ENCODE measurements at regions not wholly inside any gene's neighbourhood (a gene's known extent, or its start where the extent isn't known, plus 50 kb on each side); places are given as distances from the start of the nearest gene placed in this dataset.

DNA sequence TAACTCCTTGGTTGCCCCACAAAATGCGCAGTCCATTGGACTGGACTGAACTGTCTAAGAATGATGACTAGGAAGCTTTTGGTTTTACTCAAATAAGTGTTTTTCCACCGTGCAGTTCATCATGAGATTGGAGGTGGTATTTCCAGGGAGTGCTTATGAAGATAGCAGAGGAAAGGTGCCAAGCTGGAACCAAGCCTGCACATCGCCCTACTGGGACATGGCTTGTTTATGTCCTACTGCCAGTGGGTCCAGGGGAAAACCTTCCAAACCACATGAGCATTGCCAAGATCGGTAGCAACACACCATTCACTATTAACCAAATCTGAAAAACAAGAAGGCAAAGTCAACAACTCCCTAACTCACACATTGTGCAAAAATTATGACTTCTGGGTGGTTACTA lies 54.7 kb upstream of the DSCAM start:
- H3K4me2 ChIP-seq (ENCODE audit: low read length): no peak overlapping the region
- no peak overlapping the region for H3K27ac ChIP-seq (ENCODE audit: low read length)
- intact Hi-C loops (cut with micrococcal nuclease): no loop called here
- no peaks in the 10 kb centered on the region for H3K79me2 ChIP-seq (ENCODE audit: low read length)
- no peaks in the 10 kb centered on the region for H3K9me2 ChIP-seq (replicated peaks; ENCODE audit: low read length)
- H4K20me1 ChIP-seq (ENCODE audit: low read length): no peaks in the 10 kb centered on the region
- H3K27me3 ChIP-seq (ENCODE audit: low read length): no peaks in the 10 kb centered on the region
- H3K9me3 ChIP-seq (ENCODE audit: low read length): peaks cover 25% of the 10 kb centered on the region
- no peaks in the 10 kb centered on the region for H3F3A ChIP-seq (ENCODE audit: low read length, unreplicated experiment)
- CTCF ChIA-PET: no interaction called here
- no TSS peak for BruUV-seq (replicated peaks)
- ATAC-seq (no peak), DNase-seq (no peak)
- no peak for TF ChIP-seq EZH2 (IDR thresholded peaks at IDR 0.05; ENCODE audit: low read length, unreplicated experiment)
- no peak for TF ChIP-seq EZH2phosphoT487 (IDR thresholded peaks at IDR 0.05; ENCODE audit: borderline replicate concordance, low read length)
- TF ChIP-seq, protein P1, sequence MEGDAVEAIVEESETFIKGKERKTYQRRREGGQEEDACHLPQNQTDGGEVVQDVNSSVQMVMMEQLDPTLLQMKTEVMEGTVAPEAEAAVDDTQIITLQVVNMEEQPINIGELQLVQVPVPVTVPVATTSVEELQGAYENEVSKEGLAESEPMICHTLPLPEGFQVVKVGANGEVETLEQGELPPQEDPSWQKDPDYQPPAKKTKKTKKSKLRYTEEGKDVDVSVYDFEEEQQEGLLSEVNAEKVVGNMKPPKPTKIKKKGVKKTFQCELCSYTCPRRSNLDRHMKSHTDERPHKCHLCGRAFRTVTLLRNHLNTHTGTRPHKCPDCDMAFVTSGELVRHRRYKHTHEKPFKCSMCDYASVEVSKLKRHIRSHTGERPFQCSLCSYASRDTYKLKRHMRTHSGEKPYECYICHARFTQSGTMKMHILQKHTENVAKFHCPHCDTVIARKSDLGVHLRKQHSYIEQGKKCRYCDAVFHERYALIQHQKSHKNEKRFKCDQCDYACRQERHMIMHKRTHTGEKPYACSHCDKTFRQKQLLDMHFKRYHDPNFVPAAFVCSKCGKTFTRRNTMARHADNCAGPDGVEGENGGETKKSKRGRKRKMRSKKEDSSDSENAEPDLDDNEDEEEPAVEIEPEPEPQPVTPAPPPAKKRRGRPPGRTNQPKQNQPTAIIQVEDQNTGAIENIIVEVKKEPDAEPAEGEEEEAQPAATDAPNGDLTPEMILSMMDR (conservative IDR thresholded peaks at IDR 0.05; ENCODE audit: low read depth, low read length): no peak
- no peaks in the 10 kb centered on the region for H3K4me1 ChIP-seq (ENCODE audit: insufficient read depth, low read length)
- H3K9ac ChIP-seq (ENCODE audit: low read length): no peak overlapping the region
- POLR2A ChIA-PET (ENCODE audit: unreplicated experiment): no interaction called here
- no peak overlapping the region for H3K4me3 ChIP-seq (ENCODE audit: low read length)
- H2AFZ ChIP-seq (ENCODE audit: low read length): no peak overlapping the region
- H3K36me3 ChIP-seq (ENCODE audit: low read depth, low read length): no peaks in the 10 kb centered on the region

DNA sequence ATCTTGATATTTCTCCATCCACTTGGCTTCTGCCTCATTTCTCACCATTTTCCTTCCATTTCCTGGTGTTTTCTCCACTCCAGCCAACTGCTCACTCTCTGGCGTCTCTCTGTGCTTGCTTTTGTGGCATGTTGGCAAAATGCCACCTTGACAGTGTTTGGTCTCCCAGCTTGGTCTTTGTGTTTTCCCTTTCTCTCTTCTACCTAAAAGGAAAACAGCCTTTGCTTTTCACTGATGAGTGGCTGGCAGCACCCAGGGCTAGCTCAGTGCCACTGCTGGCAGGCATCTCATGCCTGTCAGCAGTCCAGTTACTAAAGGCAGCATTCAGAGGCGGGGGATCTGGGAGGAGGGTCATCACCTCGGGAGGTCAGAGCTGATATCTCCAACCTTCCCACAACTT lies 55.3 kb upstream of the DSCAM start:
- Histone ChIP-seq H3K36me3 (ENCODE audit: low read depth, low read length) (no peaks in the 10 kb centered on the region), H2AFZ (ENCODE audit: low read length) (no peak overlapping the region), H4K20me1 (ENCODE audit: low read length) (no peaks in the 10 kb centered on the region), H3F3A (ENCODE audit: low read length, unreplicated experiment) (no peaks in the 10 kb centered on the region), H3K4me2 (ENCODE audit: low read length) (no peak overlapping the region), H3K27me3 (ENCODE audit: low read length) (no peaks in the 10 kb centered on the region), H3K4me3 (ENCODE audit: low read length) (no peak overlapping the region), H3K9me3 (ENCODE audit: low read length) (peaks cover 25% of the 10 kb centered on the region), H3K9me2 (replicated peaks; ENCODE audit: low read length) (no peaks in the 10 kb centered on the region), H3K27ac (ENCODE audit: low read length) (no peak overlapping the region), H3K4me1 (ENCODE audit: insufficient read depth, low read length) (no peaks in the 10 kb centered on the region), H3K79me2 (ENCODE audit: low read length) (no peaks in the 10 kb centered on the region), H3K9ac (ENCODE audit: low read length) (no peak overlapping the region)
- CTCF ChIA-PET: no interaction called here
- POLR2A ChIA-PET (ENCODE audit: unreplicated experiment): no interaction called here
- TF ChIP-seq EZH2phosphoT487 (IDR thresholded peaks at IDR 0.05; ENCODE audit: borderline replicate concordance, low read length): no peak
- TF ChIP-seq EZH2 (IDR thresholded peaks at IDR 0.05; ENCODE audit: low read length, unreplicated experiment): no peak
- TF ChIP-seq, protein P1 (conservative IDR thresholded peaks at IDR 0.05; ENCODE audit: low read depth, low read length): no peak
- BruUV-seq (replicated peaks): no TSS peak
- intact Hi-C loops (cut with micrococcal nuclease): no loop called here
- ATAC-seq (no peak), DNase-seq (no peak)

DNA sequence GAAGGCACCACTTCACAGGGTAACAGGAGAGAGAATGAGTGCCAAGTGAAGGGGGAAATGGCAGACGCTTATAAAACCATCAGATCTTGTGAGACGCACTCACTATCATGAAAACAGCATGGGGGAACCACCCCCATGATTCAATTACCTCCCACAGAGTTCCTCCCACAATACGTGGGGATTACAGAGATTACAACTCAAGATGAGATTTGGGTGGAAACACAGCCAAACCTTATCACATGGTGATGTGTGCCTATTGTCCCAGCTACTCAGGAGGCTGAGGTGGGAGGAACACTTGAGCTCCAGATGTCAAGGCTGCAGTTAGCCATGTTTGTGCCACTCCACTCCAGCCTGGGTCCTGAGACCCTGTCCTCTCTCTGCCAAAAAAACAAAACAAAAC lies 56.0 kb upstream of the DSCAM start:
- Histone ChIP-seq H3F3A (ENCODE audit: low read length, unreplicated experiment) (no peaks in the 10 kb centered on the region), H3K27me3 (ENCODE audit: low read length) (no peaks in the 10 kb centered on the region), H3K4me1 (ENCODE audit: insufficient read depth, low read length) (no peaks in the 10 kb centered on the region), H4K20me1 (ENCODE audit: low read length) (no peaks in the 10 kb centered on the region), H3K9me2 (replicated peaks; ENCODE audit: low read length) (no peaks in the 10 kb centered on the region), H3K79me2 (ENCODE audit: low read length) (no peaks in the 10 kb centered on the region), H3K9me3 (ENCODE audit: low read length) (peaks cover 19% of the 10 kb centered on the region), H3K4me2 (ENCODE audit: low read length) (no peak overlapping the region), H3K27ac (ENCODE audit: low read length) (no peak overlapping the region), H2AFZ (ENCODE audit: low read length) (no peak overlapping the region), H3K36me3 (ENCODE audit: low read depth, low read length) (no peaks in the 10 kb centered on the region), H3K4me3 (ENCODE audit: low read length) (no peak overlapping the region), H3K9ac (ENCODE audit: low read length) (no peak overlapping the region)
- ATAC-seq (no peak), DNase-seq (no peak)
- intact Hi-C loops (cut with micrococcal nuclease): no loop called here
- TF ChIP-seq EZH2phosphoT487 (IDR thresholded peaks at IDR 0.05; ENCODE audit: borderline replicate concordance, low read length) (no peak), EZH2 (IDR thresholded peaks at IDR 0.05; ENCODE audit: low read length, unreplicated experiment) (no peak)
- TF ChIP-seq, protein P1 (conservative IDR thresholded peaks at IDR 0.05; ENCODE audit: low read depth, low read length): no peak
- BruUV-seq (replicated peaks): no TSS peak
- CTCF ChIA-PET: no interaction called here
- POLR2A ChIA-PET (ENCODE audit: unreplicated experiment): no interaction called here

All from PC-3 (cell line).